ENCODE measurements at regions not wholly inside any gene's neighbourhood (a gene's known extent, or its start where the extent isn't known, plus 50 kb on each side); places are given as distances from the start of the nearest gene placed in this dataset.

- TF ChIP-seq, protein P1, sequence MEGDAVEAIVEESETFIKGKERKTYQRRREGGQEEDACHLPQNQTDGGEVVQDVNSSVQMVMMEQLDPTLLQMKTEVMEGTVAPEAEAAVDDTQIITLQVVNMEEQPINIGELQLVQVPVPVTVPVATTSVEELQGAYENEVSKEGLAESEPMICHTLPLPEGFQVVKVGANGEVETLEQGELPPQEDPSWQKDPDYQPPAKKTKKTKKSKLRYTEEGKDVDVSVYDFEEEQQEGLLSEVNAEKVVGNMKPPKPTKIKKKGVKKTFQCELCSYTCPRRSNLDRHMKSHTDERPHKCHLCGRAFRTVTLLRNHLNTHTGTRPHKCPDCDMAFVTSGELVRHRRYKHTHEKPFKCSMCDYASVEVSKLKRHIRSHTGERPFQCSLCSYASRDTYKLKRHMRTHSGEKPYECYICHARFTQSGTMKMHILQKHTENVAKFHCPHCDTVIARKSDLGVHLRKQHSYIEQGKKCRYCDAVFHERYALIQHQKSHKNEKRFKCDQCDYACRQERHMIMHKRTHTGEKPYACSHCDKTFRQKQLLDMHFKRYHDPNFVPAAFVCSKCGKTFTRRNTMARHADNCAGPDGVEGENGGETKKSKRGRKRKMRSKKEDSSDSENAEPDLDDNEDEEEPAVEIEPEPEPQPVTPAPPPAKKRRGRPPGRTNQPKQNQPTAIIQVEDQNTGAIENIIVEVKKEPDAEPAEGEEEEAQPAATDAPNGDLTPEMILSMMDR (IDR thresholded peaks at IDR 0.05) = no peak
- no peaks in the 10 kb centered on the region for H3K36me3 Mint-ChIP-seq (ENCODE audit: low read depth)
- no peak overlapping the region for H3K4me3 Mint-ChIP-seq
- ATAC-seq (no peak), DNase-seq (no peak)
- H3K27me3 Mint-ChIP-seq = no peaks in the 10 kb centered on the region
- H3K4me1 Mint-ChIP-seq (ENCODE audit: low read depth) = peaks cover 36% of the 10 kb centered on the region
- intact Hi-C loops (cut with micrococcal nuclease) = no loop called here
- ChIA-PET CTCF (interaction anchor here (0.6 kb wide), 1 partner anchor 25 kb away, joined by 5 read pairs; no protein-coding TSS in a partner anchor), POLR2A (interaction anchor here (1.1 kb wide), 1 partner anchor 25 kb away, joined by 3 read pairs; no protein-coding TSS in a partner anchor)
- H3K9me3 Mint-ChIP-seq = no peaks in the 10 kb centered on the region
- no peak overlapping the region for H3K27ac Mint-ChIP-seq
Observed at GRCh38 chr20:53712212-53712977, 118.8 kb upstream of the ZNF217 start.

DNA sequence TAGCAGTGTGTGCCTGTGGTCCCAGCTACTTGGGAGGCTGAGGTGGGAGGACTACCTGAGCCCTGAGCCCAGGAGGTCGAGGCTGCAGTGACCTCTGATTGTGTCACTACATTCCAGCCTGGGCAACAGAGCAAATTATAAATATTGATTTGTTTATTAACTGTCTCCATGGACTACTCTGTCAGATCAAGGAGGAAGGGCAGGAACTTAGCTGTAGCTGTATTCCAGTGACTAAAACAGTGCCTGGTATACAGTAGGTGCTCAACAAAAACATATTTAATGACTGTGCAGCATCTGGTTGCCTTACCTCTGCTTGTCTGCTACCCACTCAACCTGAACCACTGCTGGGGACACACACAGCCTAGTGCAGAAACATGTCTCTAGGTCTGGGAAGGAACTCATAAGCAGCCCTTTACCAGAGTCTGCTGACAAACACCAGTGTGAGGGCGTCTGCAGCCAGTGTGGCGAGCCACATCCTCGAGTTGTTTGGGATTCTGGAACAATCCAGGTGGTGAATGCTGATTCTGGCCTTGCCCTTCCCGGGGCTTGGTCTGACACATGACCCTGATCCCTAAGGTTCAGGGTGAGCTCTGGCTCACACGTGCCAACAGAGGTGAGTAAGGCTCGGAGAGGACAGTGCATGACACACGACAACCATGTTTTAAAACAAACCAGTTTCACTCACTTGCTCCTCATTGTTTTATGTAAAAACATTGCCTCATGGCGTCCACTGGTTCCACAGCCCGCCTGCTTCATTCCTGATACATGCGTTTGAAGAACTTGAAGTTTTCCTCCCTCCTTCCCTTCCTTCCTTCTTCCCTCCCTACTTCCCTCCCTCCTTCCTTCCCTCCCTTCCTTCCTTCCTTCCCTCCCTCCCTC, 117.9 kb upstream of the ZNF217 start:
- TF ChIP-seq, protein P1 (IDR thresholded peaks at IDR 0.05) = no peak
- no peaks in the 10 kb centered on the region for H3K36me3 Mint-ChIP-seq (ENCODE audit: low read depth)
- ChIA-PET CTCF (interaction anchor here (0.6 to 1.2 kb wide), 3 partner anchors 26 to 205 kb away, joined by 3 to 5 read pairs (median 3); no protein-coding TSS in a partner anchor), POLR2A (interaction anchor here (1.0 kb wide), 1 partner anchor 43 kb away, joined by 3 read pairs; no protein-coding TSS in a partner anchor)
- no peaks in the 10 kb centered on the region for H3K9me3 Mint-ChIP-seq
- no peak overlapping the region for H3K27ac Mint-ChIP-seq
- no peaks in the 10 kb centered on the region for H3K27me3 Mint-ChIP-seq
- no peak overlapping the region for H3K4me3 Mint-ChIP-seq
- peaks cover 44% of the 10 kb centered on the region for H3K4me1 Mint-ChIP-seq (ENCODE audit: low read depth)
- intact Hi-C loops (cut with micrococcal nuclease) = no loop called here
- no peak for ATAC-seq
- DNase-seq = peak; percentile 24

DNA sequence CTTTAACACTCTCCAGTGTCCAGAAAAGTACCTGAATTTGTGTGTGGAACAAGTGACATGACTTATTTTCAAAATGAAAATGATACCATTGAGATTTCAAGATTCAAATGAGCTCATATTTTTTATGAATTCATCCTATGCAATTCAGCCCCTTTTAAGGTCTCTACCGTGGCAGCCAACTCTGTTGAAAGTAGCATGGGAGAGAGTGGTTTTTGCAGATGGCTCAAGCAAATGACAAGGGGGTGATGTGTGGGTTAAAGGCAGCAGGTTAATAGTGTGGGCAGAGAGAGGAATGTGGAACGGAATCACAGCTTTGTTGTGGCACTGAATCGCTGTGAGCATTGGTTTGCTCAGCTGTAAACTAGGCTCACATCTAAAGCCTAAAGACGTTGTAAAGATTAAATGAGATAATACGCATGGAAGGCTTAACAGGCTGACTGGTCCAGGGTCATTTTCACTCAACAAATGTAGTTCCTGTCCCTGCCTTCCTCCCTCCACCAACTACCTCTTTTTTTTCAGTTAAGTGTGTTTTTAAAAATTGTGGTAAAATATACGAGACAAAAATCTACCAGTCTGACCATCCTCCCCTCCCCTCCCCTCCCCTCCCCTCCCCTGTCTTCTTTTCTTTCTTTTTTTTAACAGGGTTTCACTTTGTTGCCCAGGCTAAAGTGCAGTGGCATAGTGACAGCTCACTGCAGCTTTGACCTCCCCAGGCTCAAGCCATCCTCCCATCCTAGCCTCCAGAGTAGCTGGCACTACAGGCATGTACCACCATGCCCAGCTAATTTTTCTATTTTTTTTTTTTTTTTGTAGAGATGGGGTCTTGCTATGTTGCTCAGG, 114.7 kb upstream of the ZNF217 start:
- DNase-seq (peak; percentile 75), ATAC-seq (peak; percentile 79)
- POLR2A ChIA-PET = interaction anchor here (0.6 to 2.5 kb wide), 21 partner anchors 11 to 141 kb away, joined by 3 to 11 read pairs (median 3); no protein-coding TSS in a partner anchor
- H3K4me1 Mint-ChIP-seq (ENCODE audit: low read depth) = peaks cover 56% of the 10 kb centered on the region
- H3K27ac Mint-ChIP-seq = peak overlapping the region; percentile 96
- peak overlapping the region; percentile 70 for H3K4me3 Mint-ChIP-seq
- intact Hi-C loops (cut with micrococcal nuclease) = loop anchor here (5.0 kb wide), 2 partner anchors 126 to 224 kb away; no protein-coding TSS in a partner anchor
- CTCF ChIA-PET = interaction anchor here (0.6 to 3.1 kb wide), 20 partner anchors 12 to 208 kb away, joined by 3 to 12 read pairs (median 5); no protein-coding TSS in a partner anchor
- TF ChIP-seq, protein P1 (IDR thresholded peaks at IDR 0.05) = no peak
- H3K9me3 Mint-ChIP-seq = no peaks in the 10 kb centered on the region
- no peaks in the 10 kb centered on the region for H3K36me3 Mint-ChIP-seq (ENCODE audit: low read depth)
- H3K27me3 Mint-ChIP-seq = no peaks in the 10 kb centered on the region

DNA sequence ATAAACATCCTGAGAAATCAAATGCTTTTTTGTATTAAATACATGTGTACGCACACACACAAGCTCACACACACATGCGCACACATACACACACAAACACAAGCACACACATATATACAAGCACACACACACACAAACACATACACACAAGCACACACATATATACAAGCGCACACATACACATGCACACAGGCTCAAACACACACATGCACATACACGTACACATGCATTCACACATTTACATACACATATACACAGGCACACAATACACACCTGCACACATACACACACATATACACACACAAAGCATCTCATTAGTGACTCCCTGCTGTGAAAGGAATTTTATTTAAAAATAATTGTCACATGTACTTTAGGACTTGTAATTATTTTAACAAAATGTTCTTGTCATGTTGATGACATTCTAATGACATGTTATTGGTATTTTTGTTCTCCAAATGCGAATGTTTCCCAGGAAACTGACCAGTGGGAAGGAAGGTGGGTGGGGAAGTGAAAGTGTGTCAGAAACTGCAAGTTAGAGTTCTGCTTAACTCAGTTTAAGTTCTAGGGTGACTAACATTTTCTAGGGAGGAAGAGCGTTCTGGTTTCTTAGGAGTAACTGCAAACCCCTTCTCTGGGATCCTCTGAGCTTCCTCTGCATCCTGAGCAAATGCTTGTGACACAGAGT, 113.9 kb upstream of the ZNF217 start:
- peaks cover 56% of the 10 kb centered on the region for H3K4me1 Mint-ChIP-seq (ENCODE audit: low read depth)
- DNase-seq (peak; percentile 59), ATAC-seq (peak; percentile 45)
- ChIA-PET POLR2A (interaction anchor here (0.6 to 2.5 kb wide), 18 partner anchors 13 to 133 kb away, joined by 3 to 11 read pairs (median 3); no protein-coding TSS in a partner anchor), CTCF (interaction anchor here (0.6 to 3.1 kb wide), 27 partner anchors 13 to 209 kb away, joined by 3 to 12 read pairs (median 4); no protein-coding TSS in a partner anchor)
- peak overlapping the region; percentile 96 for H3K27ac Mint-ChIP-seq
- peak overlapping the region; percentile 70 for H3K4me3 Mint-ChIP-seq
- no peaks in the 10 kb centered on the region for H3K27me3 Mint-ChIP-seq
- no peaks in the 10 kb centered on the region for H3K9me3 Mint-ChIP-seq
- intact Hi-C loops (cut with micrococcal nuclease) = loop anchor here (2.0 to 5.0 kb wide), 3 partner anchors 51 to 225 kb away; no protein-coding TSS in a partner anchor
- H3K36me3 Mint-ChIP-seq (ENCODE audit: low read depth) = no peaks in the 10 kb centered on the region
- TF ChIP-seq, protein P1 (IDR thresholded peaks at IDR 0.05) = no peak

All from activated CD8-positive, alpha-beta T cell treated with anti-CD3 and anti-CD28 coated beads for 36 hours (primary cell).